LNCAP (cell line): ENCODE measurements at regions not wholly inside any gene's neighbourhood (a gene's known extent, or its start where the extent isn't known, plus 50 kb on each side); places are given as distances from the start of the nearest gene placed in this dataset.

Experiments used
- TF ChIP-seq, protein P1 (sequence below): fragments of 450-650 bp; IDR thresholded peaks from 2 replicates; pipeline ENCODE4 v1.5.1; 2017; ENCODE audit warnings: mild to moderate bottlenecking

DNA sequence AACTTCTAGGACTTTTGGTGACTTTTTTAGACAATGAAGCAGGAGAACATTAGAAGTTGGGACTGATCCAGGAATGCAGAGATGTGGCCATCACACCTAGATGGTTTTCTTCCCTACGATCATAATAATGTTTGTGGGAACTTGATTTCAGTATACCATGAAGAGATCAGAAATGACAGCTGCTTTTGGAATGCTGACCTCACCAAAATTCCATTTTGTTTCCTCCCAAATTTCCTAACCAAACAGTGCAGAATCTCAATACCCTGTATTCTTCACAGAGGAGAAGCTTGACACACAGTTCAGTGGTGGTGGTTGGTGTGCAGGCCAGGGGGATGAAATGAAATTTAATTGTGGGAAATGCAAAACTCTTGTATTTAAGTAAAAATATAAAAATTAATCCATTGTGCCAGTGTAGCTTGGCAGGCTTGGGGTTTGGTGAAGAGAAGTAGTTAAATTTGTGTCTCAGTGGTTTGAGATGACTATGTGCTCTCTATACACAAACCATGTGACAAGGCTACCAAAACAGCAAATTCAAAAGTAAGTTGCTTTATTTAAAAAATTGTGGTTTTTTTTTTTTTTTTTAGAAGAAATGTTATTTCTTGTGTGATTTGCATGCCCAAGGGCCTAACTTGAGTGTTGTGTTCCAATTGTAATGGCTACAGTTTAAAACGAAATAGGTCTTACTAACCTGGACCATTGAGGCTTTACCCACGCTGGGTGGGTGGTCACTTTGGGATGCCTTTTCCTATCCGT, 252.4 kb downstream of the LPIN1 start:
- TF ChIP-seq, protein P1, sequence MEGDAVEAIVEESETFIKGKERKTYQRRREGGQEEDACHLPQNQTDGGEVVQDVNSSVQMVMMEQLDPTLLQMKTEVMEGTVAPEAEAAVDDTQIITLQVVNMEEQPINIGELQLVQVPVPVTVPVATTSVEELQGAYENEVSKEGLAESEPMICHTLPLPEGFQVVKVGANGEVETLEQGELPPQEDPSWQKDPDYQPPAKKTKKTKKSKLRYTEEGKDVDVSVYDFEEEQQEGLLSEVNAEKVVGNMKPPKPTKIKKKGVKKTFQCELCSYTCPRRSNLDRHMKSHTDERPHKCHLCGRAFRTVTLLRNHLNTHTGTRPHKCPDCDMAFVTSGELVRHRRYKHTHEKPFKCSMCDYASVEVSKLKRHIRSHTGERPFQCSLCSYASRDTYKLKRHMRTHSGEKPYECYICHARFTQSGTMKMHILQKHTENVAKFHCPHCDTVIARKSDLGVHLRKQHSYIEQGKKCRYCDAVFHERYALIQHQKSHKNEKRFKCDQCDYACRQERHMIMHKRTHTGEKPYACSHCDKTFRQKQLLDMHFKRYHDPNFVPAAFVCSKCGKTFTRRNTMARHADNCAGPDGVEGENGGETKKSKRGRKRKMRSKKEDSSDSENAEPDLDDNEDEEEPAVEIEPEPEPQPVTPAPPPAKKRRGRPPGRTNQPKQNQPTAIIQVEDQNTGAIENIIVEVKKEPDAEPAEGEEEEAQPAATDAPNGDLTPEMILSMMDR, result no peak

DNA sequence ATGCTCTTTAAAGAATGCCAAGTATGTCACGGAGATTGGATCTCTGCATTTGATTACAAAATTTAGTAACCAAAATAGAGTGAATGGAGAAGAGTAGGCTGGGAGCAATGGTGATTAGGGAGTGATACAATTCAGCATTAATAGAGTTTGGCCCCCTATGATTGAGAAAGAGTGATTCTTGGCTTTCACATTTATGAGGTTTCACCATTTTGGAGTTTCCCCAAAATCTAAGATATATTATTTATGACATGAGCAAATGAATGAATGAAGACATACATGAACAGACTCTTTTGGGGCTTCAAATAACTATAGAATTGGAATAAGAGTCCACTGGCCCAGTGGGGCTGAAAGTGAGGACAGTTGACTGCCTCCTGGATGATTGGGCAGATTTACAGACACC, 255.2 kb downstream of the LPIN1 start:
- TF ChIP-seq, protein P1, result no peak

DNA sequence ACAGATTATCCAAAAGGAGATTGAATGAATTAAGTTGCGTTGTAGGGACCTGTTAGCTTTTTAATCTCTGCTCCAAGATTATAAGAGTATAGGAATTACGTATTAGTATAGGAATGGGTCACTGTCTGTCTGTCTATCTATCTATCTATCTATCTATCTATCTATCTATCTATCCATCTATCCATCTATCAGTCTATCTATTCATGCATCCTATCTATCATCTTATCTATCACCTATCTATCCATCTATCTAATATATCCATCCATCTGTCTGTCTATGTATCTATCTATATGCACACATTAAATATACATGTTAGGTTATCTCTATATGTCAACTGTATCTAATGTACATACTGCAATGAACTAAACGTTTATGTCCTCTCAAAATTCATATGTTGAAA, 255.8 kb downstream of the LPIN1 start:
- TF ChIP-seq, protein P1, result no peak

DNA sequence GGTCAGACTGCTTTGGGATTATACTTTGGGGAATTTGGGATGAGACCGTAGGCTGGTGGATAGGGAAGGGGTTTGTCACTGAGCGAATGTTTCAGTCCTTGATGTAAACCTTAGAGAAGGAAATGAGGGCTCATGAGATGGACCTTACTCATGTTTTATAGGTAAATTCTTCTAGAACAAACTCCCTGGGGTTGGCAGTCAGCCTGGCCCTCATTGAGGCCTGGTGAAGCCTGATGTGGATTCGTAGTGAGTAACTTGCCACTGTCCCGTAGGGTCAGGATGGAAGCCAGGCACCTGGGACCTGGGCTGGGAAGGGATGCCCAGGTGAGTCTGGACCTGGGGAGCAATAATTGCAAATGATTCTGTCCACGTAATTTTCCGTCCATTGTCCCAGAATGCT, 258.3 kb downstream of the LPIN1 start:
- TF ChIP-seq, protein P1, result no peak

DNA sequence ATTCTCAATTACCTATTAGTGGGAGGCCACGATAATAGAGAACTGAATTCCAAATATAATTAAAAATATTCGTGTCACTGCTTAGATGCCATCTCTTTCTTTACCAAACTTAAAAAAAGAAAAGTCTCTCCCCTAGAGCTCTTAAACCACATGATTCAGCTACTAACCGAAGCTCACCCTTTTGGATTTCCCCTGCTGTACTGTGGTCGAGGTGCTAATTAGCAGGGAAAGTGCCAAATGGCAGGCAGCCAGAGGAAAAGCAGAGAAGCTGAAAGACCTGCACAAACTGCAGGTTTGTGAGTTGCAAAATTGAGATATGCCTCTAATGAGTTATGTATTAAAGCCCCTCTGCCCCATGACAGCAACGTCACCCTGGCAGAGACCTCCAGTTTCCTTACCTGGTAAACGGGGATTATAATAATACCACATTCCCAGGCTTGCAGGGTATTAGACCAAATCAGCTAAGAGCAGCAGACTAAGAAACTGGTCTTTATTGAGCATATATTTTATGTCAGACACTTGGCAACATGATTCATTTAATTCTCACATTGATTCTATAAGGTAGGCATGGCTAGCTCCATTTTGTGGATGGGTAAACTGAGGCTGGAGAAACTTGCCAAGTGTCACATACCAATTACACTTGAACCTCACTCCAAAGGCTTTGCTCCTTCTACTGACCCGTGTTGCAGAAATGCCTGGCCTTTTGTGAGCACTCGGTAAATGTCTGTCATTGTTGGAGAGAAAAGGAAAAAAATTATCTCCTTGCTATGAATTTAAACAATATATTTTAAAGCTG, 259.7 kb downstream of the LPIN1 start:
- TF ChIP-seq, protein P1, result no peak

DNA sequence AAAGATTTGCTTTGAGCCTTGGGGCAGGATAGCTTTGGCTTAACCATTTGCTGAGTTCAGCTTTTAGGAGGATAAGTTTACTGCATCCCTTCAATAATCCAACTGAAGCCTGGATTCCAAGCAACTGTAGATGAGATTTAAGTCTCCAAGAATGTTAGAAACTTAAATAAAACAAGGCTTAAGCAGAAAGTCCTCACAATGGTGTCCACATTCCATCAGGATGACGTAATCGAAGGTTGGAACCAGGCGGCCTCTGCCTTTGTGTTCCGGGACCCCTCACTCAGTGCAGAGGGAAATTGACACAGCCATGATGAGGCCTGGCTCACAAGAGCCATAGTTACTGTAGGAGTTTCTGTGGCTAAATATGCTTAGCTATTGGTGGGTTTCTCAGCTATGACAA, 260.4 kb downstream of the LPIN1 start:
- TF ChIP-seq, protein P1, result no peak

DNA sequence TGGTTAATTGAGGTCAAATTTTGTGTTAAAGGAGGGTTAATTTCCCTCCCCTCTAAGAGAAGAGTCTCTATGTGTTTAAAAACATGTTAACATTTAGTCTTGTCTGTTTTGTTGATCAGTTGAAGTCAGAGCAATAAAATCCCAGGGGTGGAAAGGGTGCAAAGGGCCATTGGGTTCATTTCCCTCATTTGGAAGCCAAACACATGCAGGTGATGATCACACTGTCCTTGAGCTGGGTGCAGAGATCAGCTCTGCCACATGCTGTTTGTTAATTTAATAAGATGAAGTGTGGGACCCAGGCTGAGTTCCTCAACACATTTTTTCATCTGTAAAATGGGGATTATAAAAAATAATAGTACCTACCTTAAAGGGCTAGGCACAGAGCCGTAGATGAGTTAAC, 260.9 kb downstream of the LPIN1 start:
- TF ChIP-seq, protein P1, result no peak
